GM10248 (cell line): ENCODE measurements at regions not wholly inside any gene's neighbourhood (a gene's known extent, or its start where the extent isn't known, plus 50 kb on each side); places are given as distances from the start of the nearest gene placed in this dataset.

Source experiments
- CTCF ChIA-PET: fragments of 300-600 bp; sonication (Branson Sonifier 250); formaldehyde crosslinking; extraction: SDS; loops from one replicate; lab custom pipeline; 2021; ENCODE audit warnings: antibody characterized with exemption; lab: Yijun Ruan, JAX
- POLR2A ChIA-PET: fragments of 350-650 bp; sonication (Branson Sonifier 250); formaldehyde crosslinking; extraction: SDS; loops from one replicate; lab custom pipeline; 2020; ENCODE audit warnings: antibody characterized with exemption; lab: Yijun Ruan, JAX
- DNase-seq: peaks from one replicate; pipeline ENCODE4 v3.0.0; 2012; ENCODE audit errors: extremely low spot score
- CTCF ChIP-seq: IDR thresholded peaks from 2 replicates; pipeline ENCODE4 v1.5.1; 2012; ENCODE audit warnings: mild to moderate bottlenecking, low read depth; ENCODE audit errors: extremely low read depth, missing control alignments, control extremely low read depth

- DNase-seq = no peak
- no peak for TF ChIP-seq CTCF
- CTCF ChIA-PET = interaction anchor here (1.0 kb wide), 1 partner anchor 9 kb away, joined by 3 read pairs; no protein-coding TSS in a partner anchor
- POLR2A ChIA-PET = no interaction called here
These were observed 79.7 kb upstream of the CHODL start for GRCh38 chr21:18164933-18165332.

- ChIA-PET CTCF (interaction anchor here (1.0 kb wide), 1 partner anchor 9 kb away, joined by 3 read pairs; no protein-coding TSS in a partner anchor), POLR2A (no interaction called here)
- TF ChIP-seq CTCF = no peak
- DNase-seq = no peak
These were observed 80.2 kb upstream of the CHODL start for GRCh38 chr21:18164483-18164882.

GRCh38 chr21:18163956-18164355 is 80.7 kb upstream of the CHODL start:
- no peak for DNase-seq
- POLR2A ChIA-PET = no interaction called here

GRCh38 chr21:18161841-18162240 is 82.8 kb upstream of the CHODL start:
- DNase-seq = no peak
- CTCF ChIA-PET = no interaction called here
- TF ChIP-seq CTCF = no peak
- POLR2A ChIA-PET = no interaction called here

More at GRCh38 chr21:18163956-18164355, 80.7 kb upstream of the CHODL start:
- TF ChIP-seq CTCF = no peak
- CTCF ChIA-PET = interaction anchor here (1.0 kb wide), 1 partner anchor 10 kb away, joined by 3 read pairs; no protein-coding TSS in a partner anchor

- DNase-seq = no peak
- TF ChIP-seq CTCF = no peak
- CTCF ChIA-PET = no interaction called here
- POLR2A ChIA-PET = no interaction called here
These were observed 87.2 kb upstream of the CHODL start for GRCh38 chr21:18157406-18157805.

GRCh38 chr21:18155508-18156193 is 89.0 kb upstream of the CHODL start:
- ChIA-PET CTCF (interaction anchor here (0.8 kb wide), 1 partner anchor 12 kb away, joined by 3 read pairs; no protein-coding TSS in a partner anchor), POLR2A (no interaction called here)
- DNase-seq = no peak
- no peak for TF ChIP-seq CTCF

- POLR2A ChIA-PET = no interaction called here
- no peak for TF ChIP-seq CTCF
- CTCF ChIA-PET = no interaction called here
- no peak for DNase-seq
These were observed 91.6 kb upstream of the CHODL start for GRCh38 chr21:18153063-18153462.
